ENCODE measurements at regions not wholly inside any gene's neighbourhood (a gene's known extent, or its start where the extent isn't known, plus 50 kb on each side); places are given as distances from the start of the nearest gene placed in this dataset.

- DNase-seq (ENCODE audit: low read depth), result no peak
- TF ChIP-seq CTCF (conservative IDR thresholded peaks at IDR 0.05; ENCODE audit: low read depth, low read length), result no peak
- no peak overlapping the region for H3K4me3 ChIP-seq (ENCODE audit: low read depth, low read length)
Measured at GRCh38 chr5:12294151-12294550, 389.9 kb upstream of the CTNND2 start.

GRCh38 chr5:12292610-12293204, 388.5 kb upstream of the CTNND2 start:
- no peak overlapping the region for H3K4me3 ChIP-seq (ENCODE audit: low read depth, low read length)
- TF ChIP-seq CTCF (conservative IDR thresholded peaks at IDR 0.05; ENCODE audit: low read depth, low read length), result no peak
- DNase-seq (ENCODE audit: low read depth), result peak; percentile 0

- H3K4me3 ChIP-seq (ENCODE audit: low read depth, low read length), result no peak overlapping the region
- TF ChIP-seq CTCF (conservative IDR thresholded peaks at IDR 0.05; ENCODE audit: low read depth, low read length), result no peak
- no peak for DNase-seq (ENCODE audit: low read depth)
Measured at GRCh38 chr5:12284604-12285003, 380.4 kb upstream of the CTNND2 start.

GRCh38 chr5:12277504-12278192, 373.4 kb upstream of the CTNND2 start:
- no peak for DNase-seq (ENCODE audit: low read depth)
- no peak for TF ChIP-seq CTCF (conservative IDR thresholded peaks at IDR 0.05; ENCODE audit: low read depth, low read length)
- no peak overlapping the region for H3K4me3 ChIP-seq (ENCODE audit: low read depth, low read length)

- no peak for TF ChIP-seq CTCF (conservative IDR thresholded peaks at IDR 0.05; ENCODE audit: low read depth, low read length)
- no peak overlapping the region for H3K4me3 ChIP-seq (ENCODE audit: low read depth, low read length)
- DNase-seq (ENCODE audit: low read depth), result no peak
Measured at GRCh38 chr5:12274236-12274635, 370.0 kb upstream of the CTNND2 start.

- H3K4me3 ChIP-seq (ENCODE audit: low read depth, low read length), result no peak overlapping the region
- DNase-seq (ENCODE audit: low read depth), result no peak
- no peak for TF ChIP-seq CTCF (conservative IDR thresholded peaks at IDR 0.05; ENCODE audit: low read depth, low read length)
Measured at GRCh38 chr5:12272389-12272788, 368.1 kb upstream of the CTNND2 start.

GRCh38 chr5:12270914-12271313, 366.7 kb upstream of the CTNND2 start:
- no peak overlapping the region for H3K4me3 ChIP-seq (ENCODE audit: low read depth, low read length)
- TF ChIP-seq CTCF (conservative IDR thresholded peaks at IDR 0.05; ENCODE audit: low read depth, low read length), result no peak
- DNase-seq (ENCODE audit: low read depth), result no peak
